Neural cell (in vitro differentiated cells): ENCODE measurements at regions not wholly inside any gene's neighbourhood (a gene's known extent, or its start where the extent isn't known, plus 50 kb on each side); places are given as distances from the start of the nearest gene placed in this dataset.

Experiments
- H2AFZ ChIP-seq: fragments of 200-600, 300-800 bp; sonication (generic), shearing (Covaris generic); 2 replicates; pipeline ENCODE4 v1.6.0; 2014; ENCODE audit warnings: low read depth, mild to moderate bottlenecking, antibody characterized with exemption, low read length, moderate library complexity
- H3F3A ChIP-seq: fragments of 200-600 bp; shearing (Covaris generic); 2 replicates; pipeline ENCODE4 v1.6.1; 2016; ENCODE audit warnings: mild to moderate bottlenecking, moderate library complexity, mixed read lengths, antibody characterized with exemption, low read length; ENCODE audit not compliant: insufficient read depth, poor library complexity, severe bottlenecking
- H3K27ac ChIP-seq: fragments of 200-600, 300-800 bp; sonication (generic), shearing (Covaris generic); 2 replicates; pipeline ENCODE4 v1.5.1; 2014; ENCODE audit warnings: mild to moderate bottlenecking, low read length, moderate library complexity
- H3K27me3 ChIP-seq: fragments of 300-800, 200-600 bp; sonication (generic), shearing (Covaris generic); 2 replicates; pipeline ENCODE4 v1.6.0; 2014; ENCODE audit warnings: mild to moderate bottlenecking, low read depth, low read length, moderate library complexity; ENCODE audit not compliant: insufficient read depth
- H3K36me3 ChIP-seq: fragments of 300-800, 200-600 bp; sonication (generic), shearing (Covaris generic); 2 replicates; pipeline ENCODE4 v1.5.1; 2014; ENCODE audit warnings: mild to moderate bottlenecking, antibody characterized with exemption, low read length, moderate library complexity; ENCODE audit not compliant: insufficient read depth
- H3K4me2 ChIP-seq: fragments of 300-800, 200-600 bp; sonication (generic), shearing (Covaris generic); 2 replicates; pipeline ENCODE4 v1.6.0; 2014; ENCODE audit warnings: mild to moderate bottlenecking, low read length
- H3K4me3 ChIP-seq: fragments of 300-800, 200-600 bp; sonication (generic), shearing (Covaris generic); 2 replicates; pipeline ENCODE4 v1.5.1; 2014; ENCODE audit warnings: mild to moderate bottlenecking, low read length, moderate library complexity
- H3K79me2 ChIP-seq: fragments of 200-600 bp; shearing (Covaris generic); replicated peaks from 2 replicates; pipeline ENCODE4 v1.6.0; 2014; ENCODE audit warnings: mild to moderate bottlenecking, low read length, moderate library complexity; ENCODE audit not compliant: insufficient read depth
- H3K9ac ChIP-seq: fragments of 300-800, 200-600 bp; sonication (generic), shearing (Covaris generic); 2 replicates; pipeline ENCODE4 v1.6.1; 2016; ENCODE audit warnings: mild to moderate bottlenecking, low read length, mixed read lengths
- H3K9me2 ChIP-seq: fragments of 200-600 bp; shearing (Covaris generic); 2 replicates; pipeline ENCODE4 v1.6.1; 2016; ENCODE audit warnings: mild to moderate bottlenecking, low read length, mixed read lengths; ENCODE audit not compliant: insufficient read depth
- H3K9me3 ChIP-seq: fragments of 200-600, 300-800 bp; sonication (generic), shearing (Covaris generic); 2 replicates; pipeline ENCODE4 v1.6.1; 2016; ENCODE audit warnings: mild to moderate bottlenecking, mixed run types, low read length, moderate library complexity, mixed read lengths
- H4K20me1 ChIP-seq: fragments of 200-600 bp; shearing (Covaris generic); 2 replicates; pipeline ENCODE4 v1.6.1; 2016; ENCODE audit warnings: mild to moderate bottlenecking, mixed run types; ENCODE audit not compliant: insufficient read depth
- CTCF ChIP-seq: fragments of 450-650 bp; IDR thresholded peaks from 2 replicates; pipeline ENCODE4 v1.5.1; 2014; ENCODE audit warnings: antibody characterized with exemption, mild to moderate bottlenecking, moderate library complexity; ENCODE audit not compliant: poor library complexity, severe bottlenecking
- EP300 ChIP-seq: fragments of 450-650 bp; conservative IDR thresholded peaks from 2 replicates; pipeline ENCODE4 v1.6.1; 2014; ENCODE audit warnings: antibody characterized with exemption, mild to moderate bottlenecking, moderate library complexity; ENCODE audit not compliant: poor library complexity, severe bottlenecking
- EZH2 ChIP-seq: fragments of 200-600, 300-800 bp; shearing (Covaris generic), sonication (generic); IDR thresholded peaks from 2 replicates; pipeline ENCODE4 v1.6.1; 2014; ENCODE audit warnings: antibody characterized with exemption, low read length, borderline replicate concordance, mild to moderate bottlenecking; ENCODE audit not compliant: insufficient read depth, poor library complexity, severe bottlenecking
- MXI1 ChIP-seq: fragments of 450-650 bp; conservative IDR thresholded peaks from 2 replicates; pipeline ENCODE4 v1.6.1; 2014; ENCODE audit warnings: antibody characterized with exemption, mild to moderate bottlenecking; ENCODE audit not compliant: poor library complexity, severe bottlenecking
- POLR2AphosphoS5 ChIP-seq: IDR thresholded peaks from 2 replicates; pipeline ENCODE4 v1.6.1; 2012
- RAD21 ChIP-seq: fragments of 450-650 bp; conservative IDR thresholded peaks from 2 replicates; pipeline ENCODE4 v1.6.1; 2014; ENCODE audit warnings: antibody characterized with exemption, mild to moderate bottlenecking, moderate library complexity
- SMC3 ChIP-seq: fragments of 450-650 bp; conservative IDR thresholded peaks from 2 replicates; pipeline ENCODE4 v1.6.1; 2014; ENCODE audit warnings: antibody characterized with exemption, mild to moderate bottlenecking, moderate library complexity; ENCODE audit not compliant: poor library complexity
- TAF1 ChIP-seq: IDR thresholded peaks from 2 replicates; pipeline ENCODE4 v1.6.1; 2012; ENCODE audit warnings: low read depth
- TF ChIP-seq, protein P1 (sequence below): IDR thresholded peaks from 2 replicates; pipeline ENCODE4 v1.6.1; 2012; ENCODE audit warnings: borderline replicate concordance

DNA sequence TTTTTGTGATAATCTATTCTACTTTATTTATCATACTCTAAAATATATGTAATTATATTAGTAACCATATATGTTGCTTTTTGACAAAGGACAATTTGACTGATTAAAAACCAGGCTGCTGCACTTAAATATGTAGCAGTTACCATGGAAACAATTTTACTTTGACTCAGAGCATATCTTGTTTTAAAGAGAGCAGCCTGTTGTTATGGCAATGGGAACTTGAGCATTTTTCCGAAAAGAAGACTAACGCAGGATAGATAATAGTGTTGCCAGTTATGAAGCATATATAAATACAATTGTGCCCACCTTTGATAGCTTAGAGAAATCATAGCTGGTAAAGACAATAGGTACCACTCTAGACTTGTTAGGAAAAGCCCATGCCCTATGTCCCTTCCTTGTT lies 283.0 kb downstream of the GASK1B start:
- H3K36me3 ChIP-seq, result no peaks in the 10 kb centered on the region
- peak overlapping the region; percentile 33 for H3K27ac ChIP-seq
- H3K79me2 ChIP-seq, result no peaks in the 10 kb centered on the region
- H3K4me3 ChIP-seq, result no peak overlapping the region
- TF ChIP-seq POLR2AphosphoS5 (no peak), EP300 (peak; percentile 62), RAD21 (no peak), TAF1 (no peak), EZH2 (no peak), SMC3 (no peak)
- no peak overlapping the region for H2AFZ ChIP-seq
- no peaks in the 10 kb centered on the region for H3K9me3 ChIP-seq
- H3K9me2 ChIP-seq, result no peaks in the 10 kb centered on the region
- no peaks in the 10 kb centered on the region for H3F3A ChIP-seq
- H3K4me2 ChIP-seq, result peak overlapping the region; percentile 31
- H3K9ac ChIP-seq, result no peak overlapping the region
- H4K20me1 ChIP-seq, result no peaks in the 10 kb centered on the region
- H3K27me3 ChIP-seq, result no peaks in the 10 kb centered on the region

GRCh38 chr4:157888281-157888680 lies 284.5 kb downstream of the GASK1B start:
- H3K27ac ChIP-seq, result no peak overlapping the region
- H3K36me3 ChIP-seq, result no peaks in the 10 kb centered on the region
- H3K9ac ChIP-seq, result no peak overlapping the region
- no peak overlapping the region for H3K4me3 ChIP-seq
- no peak for TF ChIP-seq SMC3
- TF ChIP-seq, protein P1, sequence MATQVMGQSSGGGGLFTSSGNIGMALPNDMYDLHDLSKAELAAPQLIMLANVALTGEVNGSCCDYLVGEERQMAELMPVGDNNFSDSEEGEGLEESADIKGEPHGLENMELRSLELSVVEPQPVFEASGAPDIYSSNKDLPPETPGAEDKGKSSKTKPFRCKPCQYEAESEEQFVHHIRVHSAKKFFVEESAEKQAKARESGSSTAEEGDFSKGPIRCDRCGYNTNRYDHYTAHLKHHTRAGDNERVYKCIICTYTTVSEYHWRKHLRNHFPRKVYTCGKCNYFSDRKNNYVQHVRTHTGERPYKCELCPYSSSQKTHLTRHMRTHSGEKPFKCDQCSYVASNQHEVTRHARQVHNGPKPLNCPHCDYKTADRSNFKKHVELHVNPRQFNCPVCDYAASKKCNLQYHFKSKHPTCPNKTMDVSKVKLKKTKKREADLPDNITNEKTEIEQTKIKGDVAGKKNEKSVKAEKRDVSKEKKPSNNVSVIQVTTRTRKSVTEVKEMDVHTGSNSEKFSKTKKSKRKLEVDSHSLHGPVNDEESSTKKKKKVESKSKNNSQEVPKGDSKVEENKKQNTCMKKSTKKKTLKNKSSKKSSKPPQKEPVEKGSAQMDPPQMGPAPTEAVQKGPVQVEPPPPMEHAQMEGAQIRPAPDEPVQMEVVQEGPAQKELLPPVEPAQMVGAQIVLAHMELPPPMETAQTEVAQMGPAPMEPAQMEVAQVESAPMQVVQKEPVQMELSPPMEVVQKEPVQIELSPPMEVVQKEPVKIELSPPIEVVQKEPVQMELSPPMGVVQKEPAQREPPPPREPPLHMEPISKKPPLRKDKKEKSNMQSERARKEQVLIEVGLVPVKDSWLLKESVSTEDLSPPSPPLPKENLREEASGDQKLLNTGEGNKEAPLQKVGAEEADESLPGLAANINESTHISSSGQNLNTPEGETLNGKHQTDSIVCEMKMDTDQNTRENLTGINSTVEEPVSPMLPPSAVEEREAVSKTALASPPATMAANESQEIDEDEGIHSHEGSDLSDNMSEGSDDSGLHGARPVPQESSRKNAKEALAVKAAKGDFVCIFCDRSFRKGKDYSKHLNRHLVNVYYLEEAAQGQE, result no peak
- TF ChIP-seq POLR2AphosphoS5, result no peak
- no peak for TF ChIP-seq MXI1
- TF ChIP-seq TAF1, result no peak
- TF ChIP-seq EP300, result no peak
- TF ChIP-seq RAD21, result no peak
- TF ChIP-seq EZH2, result no peak
- no peak for TF ChIP-seq CTCF
- no peak overlapping the region for H2AFZ ChIP-seq
- H3K9me2 ChIP-seq, result no peaks in the 10 kb centered on the region
- no peaks in the 10 kb centered on the region for H3F3A ChIP-seq
- no peaks in the 10 kb centered on the region for H3K27me3 ChIP-seq
- no peak overlapping the region for H3K4me2 ChIP-seq
- H3K9me3 ChIP-seq, result no peaks in the 10 kb centered on the region
- H3K79me2 ChIP-seq, result no peaks in the 10 kb centered on the region
- H4K20me1 ChIP-seq, result no peaks in the 10 kb centered on the region
